ENCODE measurements at regions not wholly inside any gene's neighbourhood (a gene's known extent, or its start where the extent isn't known, plus 50 kb on each side); places are given as distances from the start of the nearest gene placed in this dataset.

GRCh38 chr3:76370749-76371520 is 585.6 kb upstream of the ZNF717 start:
- no peak for DNase-seq (ENCODE audit: extremely low read depth, insufficient read length)
- no peaks in the 10 kb centered on the region for H3K36me3 ChIP-seq (ENCODE audit: control insufficient read depth, insufficient read depth, low read length)
- no peaks in the 10 kb centered on the region for H3K27me3 ChIP-seq (replicated peaks; ENCODE audit: control insufficient read depth, insufficient read depth, low read length)
- TF ChIP-seq, protein P1, sequence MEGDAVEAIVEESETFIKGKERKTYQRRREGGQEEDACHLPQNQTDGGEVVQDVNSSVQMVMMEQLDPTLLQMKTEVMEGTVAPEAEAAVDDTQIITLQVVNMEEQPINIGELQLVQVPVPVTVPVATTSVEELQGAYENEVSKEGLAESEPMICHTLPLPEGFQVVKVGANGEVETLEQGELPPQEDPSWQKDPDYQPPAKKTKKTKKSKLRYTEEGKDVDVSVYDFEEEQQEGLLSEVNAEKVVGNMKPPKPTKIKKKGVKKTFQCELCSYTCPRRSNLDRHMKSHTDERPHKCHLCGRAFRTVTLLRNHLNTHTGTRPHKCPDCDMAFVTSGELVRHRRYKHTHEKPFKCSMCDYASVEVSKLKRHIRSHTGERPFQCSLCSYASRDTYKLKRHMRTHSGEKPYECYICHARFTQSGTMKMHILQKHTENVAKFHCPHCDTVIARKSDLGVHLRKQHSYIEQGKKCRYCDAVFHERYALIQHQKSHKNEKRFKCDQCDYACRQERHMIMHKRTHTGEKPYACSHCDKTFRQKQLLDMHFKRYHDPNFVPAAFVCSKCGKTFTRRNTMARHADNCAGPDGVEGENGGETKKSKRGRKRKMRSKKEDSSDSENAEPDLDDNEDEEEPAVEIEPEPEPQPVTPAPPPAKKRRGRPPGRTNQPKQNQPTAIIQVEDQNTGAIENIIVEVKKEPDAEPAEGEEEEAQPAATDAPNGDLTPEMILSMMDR (IDR thresholded peaks at IDR 0.05; ENCODE audit: insufficient read depth, low read length, poor library complexity, severe bottlenecking) = no peak
- H3K4me3 ChIP-seq (replicated peaks; ENCODE audit: low read depth, low read length) = no peak overlapping the region

DNA sequence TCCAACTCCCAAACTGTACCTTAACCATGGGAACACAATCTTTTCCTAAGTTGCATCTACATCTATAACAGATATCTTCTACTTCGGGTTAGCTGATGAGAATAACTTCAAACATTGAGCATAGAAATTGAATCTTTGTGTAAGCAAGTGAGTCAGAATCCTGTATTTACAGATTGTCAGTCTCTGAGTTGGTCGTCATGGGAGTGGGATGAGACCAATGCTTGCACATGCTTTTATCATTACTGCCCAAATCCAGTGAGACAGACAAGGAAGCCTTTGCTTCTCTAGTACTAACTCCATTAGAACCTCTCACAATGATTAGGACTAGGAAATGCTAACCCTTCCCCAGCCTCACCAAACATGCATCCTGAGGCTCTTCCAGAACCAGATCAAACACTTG is 587.1 kb upstream of the ZNF717 start:
- TF ChIP-seq, protein P1 (IDR thresholded peaks at IDR 0.05; ENCODE audit: insufficient read depth, low read length, poor library complexity, severe bottlenecking) = no peak
- H3K27me3 ChIP-seq (replicated peaks; ENCODE audit: control insufficient read depth, insufficient read depth, low read length) = no peaks in the 10 kb centered on the region
- DNase-seq (ENCODE audit: extremely low read depth, insufficient read length) = no peak
- no peak overlapping the region for H3K4me3 ChIP-seq (replicated peaks; ENCODE audit: low read depth, low read length)
- no peaks in the 10 kb centered on the region for H3K36me3 ChIP-seq (ENCODE audit: control insufficient read depth, insufficient read depth, low read length)

DNA sequence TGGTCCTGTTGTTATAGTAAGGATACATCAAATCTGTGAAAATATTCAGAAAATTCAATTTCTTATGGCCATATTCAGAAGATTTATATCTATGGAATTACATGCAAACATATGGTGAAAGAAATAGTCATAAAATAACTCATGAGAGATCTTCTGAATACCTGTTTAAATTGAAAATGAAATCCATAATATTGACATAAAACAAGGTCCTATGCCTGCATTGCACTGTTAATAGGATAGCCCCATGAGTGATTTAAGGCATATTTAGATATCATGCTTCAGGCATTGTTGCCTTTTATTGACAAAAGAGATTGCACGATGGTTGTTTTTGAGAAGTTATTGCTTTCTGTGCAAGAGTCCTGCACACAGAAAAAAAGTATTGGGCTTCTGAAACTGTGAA is 591.7 kb upstream of the ZNF717 start:
- Histone ChIP-seq H3K4me3 (replicated peaks; ENCODE audit: low read depth, low read length) (no peak overlapping the region), H3K27me3 (replicated peaks; ENCODE audit: control insufficient read depth, insufficient read depth, low read length) (no peaks in the 10 kb centered on the region), H3K36me3 (ENCODE audit: control insufficient read depth, insufficient read depth, low read length) (no peaks in the 10 kb centered on the region)
- TF ChIP-seq, protein P1 (IDR thresholded peaks at IDR 0.05; ENCODE audit: insufficient read depth, low read length, poor library complexity, severe bottlenecking) = no peak
- DNase-seq (ENCODE audit: extremely low read depth, insufficient read length) = no peak

DNA sequence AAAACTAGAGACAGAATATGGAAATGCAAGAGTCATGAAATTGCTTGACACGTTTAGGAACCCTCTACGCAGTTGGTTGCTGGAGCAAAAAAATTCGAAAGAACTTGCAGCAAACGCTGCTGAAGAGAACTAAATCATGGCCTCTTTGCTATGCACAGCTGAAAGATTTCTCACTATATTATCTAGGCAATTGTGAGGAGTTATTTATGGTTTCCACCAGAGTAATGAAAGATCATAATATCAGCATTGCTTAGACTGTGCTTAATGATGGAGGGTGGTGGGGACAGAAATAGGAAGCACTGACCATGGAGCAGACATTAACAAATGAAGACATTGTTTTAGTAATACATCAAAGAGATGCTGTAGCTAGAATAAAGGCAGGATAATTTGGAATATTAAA is 593.4 kb upstream of the ZNF717 start:
- H3K4me3 ChIP-seq (replicated peaks; ENCODE audit: low read depth, low read length) = no peak overlapping the region
- TF ChIP-seq, protein P1 (IDR thresholded peaks at IDR 0.05; ENCODE audit: insufficient read depth, low read length, poor library complexity, severe bottlenecking) = no peak

GRCh38 chr3:76383781-76384180 is 598.4 kb upstream of the ZNF717 start:
- no peak for DNase-seq (ENCODE audit: extremely low read depth, insufficient read length)
- TF ChIP-seq, protein P1 (IDR thresholded peaks at IDR 0.05; ENCODE audit: insufficient read depth, low read length, poor library complexity, severe bottlenecking) = no peak
- no peak overlapping the region for H3K4me3 ChIP-seq (replicated peaks; ENCODE audit: low read depth, low read length)
- H3K27me3 ChIP-seq (replicated peaks; ENCODE audit: control insufficient read depth, insufficient read depth, low read length) = no peaks in the 10 kb centered on the region
- H3K36me3 ChIP-seq (ENCODE audit: control insufficient read depth, insufficient read depth, low read length) = no peaks in the 10 kb centered on the region

More for the DNA sequence above, 593.4 kb upstream of the ZNF717 start:
- no peak for DNase-seq (ENCODE audit: extremely low read depth, insufficient read length)
- Histone ChIP-seq H3K27me3 (replicated peaks; ENCODE audit: control insufficient read depth, insufficient read depth, low read length) (no peaks in the 10 kb centered on the region), H3K36me3 (ENCODE audit: control insufficient read depth, insufficient read depth, low read length) (no peaks in the 10 kb centered on the region)
